ENCODE measurements at regions not wholly inside any gene's neighbourhood (a gene's known extent, or its start where the extent isn't known, plus 50 kb on each side); places are given as distances from the start of the nearest gene placed in this dataset.

GRCh38 chr22:49106096-49106841 lies 721.4 kb downstream of the BRD1 start:
- ATAC-seq (no peak), DNase-seq (no peak)
- 81% methylated on average over 12 of the region's 12 CpGs for WGBS (ENCODE audit: insufficient coverage)
- no peaks in the 10 kb centered on the region for H3K9me3 Mint-ChIP-seq
- H3K27me3 Mint-ChIP-seq (ENCODE audit: low read depth in 2 of 2), result peaks cover 7 to 12% of the 10 kb centered on the region in 2 donors
- no peaks in the 10 kb centered on the region for H3K4me1 Mint-ChIP-seq
- no peaks in the 10 kb centered on the region for H3K27me3 ChIP-seq (ENCODE audit: control insufficient read depth, insufficient read depth, low read length)
- H3K27ac ChIP-seq (ENCODE audit: low read length), result no peak overlapping the region
- H3K4me3 Mint-ChIP-seq, result no peak overlapping the region
- H3K36me3 ChIP-seq (ENCODE audit: control insufficient read depth, insufficient read depth, low read length), result no peaks in the 10 kb centered on the region
- no peaks in the 10 kb centered on the region for H3K9me3 ChIP-seq (ENCODE audit: control insufficient read depth, insufficient read depth, low read length)
- no peaks in the 10 kb centered on the region for H3K4me1 ChIP-seq (ENCODE audit: control insufficient read depth, insufficient read depth, low read length)
- TF ChIP-seq, protein P1, sequence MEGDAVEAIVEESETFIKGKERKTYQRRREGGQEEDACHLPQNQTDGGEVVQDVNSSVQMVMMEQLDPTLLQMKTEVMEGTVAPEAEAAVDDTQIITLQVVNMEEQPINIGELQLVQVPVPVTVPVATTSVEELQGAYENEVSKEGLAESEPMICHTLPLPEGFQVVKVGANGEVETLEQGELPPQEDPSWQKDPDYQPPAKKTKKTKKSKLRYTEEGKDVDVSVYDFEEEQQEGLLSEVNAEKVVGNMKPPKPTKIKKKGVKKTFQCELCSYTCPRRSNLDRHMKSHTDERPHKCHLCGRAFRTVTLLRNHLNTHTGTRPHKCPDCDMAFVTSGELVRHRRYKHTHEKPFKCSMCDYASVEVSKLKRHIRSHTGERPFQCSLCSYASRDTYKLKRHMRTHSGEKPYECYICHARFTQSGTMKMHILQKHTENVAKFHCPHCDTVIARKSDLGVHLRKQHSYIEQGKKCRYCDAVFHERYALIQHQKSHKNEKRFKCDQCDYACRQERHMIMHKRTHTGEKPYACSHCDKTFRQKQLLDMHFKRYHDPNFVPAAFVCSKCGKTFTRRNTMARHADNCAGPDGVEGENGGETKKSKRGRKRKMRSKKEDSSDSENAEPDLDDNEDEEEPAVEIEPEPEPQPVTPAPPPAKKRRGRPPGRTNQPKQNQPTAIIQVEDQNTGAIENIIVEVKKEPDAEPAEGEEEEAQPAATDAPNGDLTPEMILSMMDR (IDR thresholded peaks at IDR 0.05), result no peak
- H3K36me3 Mint-ChIP-seq, result no peaks in the 10 kb centered on the region
- intact Hi-C loops (cut with micrococcal nuclease), result no loop called here
- no peak overlapping the region for H3K4me3 ChIP-seq (ENCODE audit: low read length)
- H3K27ac Mint-ChIP-seq, result no peak overlapping the region

- H3K27me3 ChIP-seq (ENCODE audit: control insufficient read depth, insufficient read depth, low read length), result no peaks in the 10 kb centered on the region
- ATAC-seq (no peak), DNase-seq (no peak)
- Mint-ChIP-seq H3K4me3 (no peak overlapping the region), H3K27me3 (ENCODE audit: low read depth in 2 of 2) (peaks cover 7 to 12% of the 10 kb centered on the region in 2 donors), H3K9me3 (no peaks in the 10 kb centered on the region), H3K36me3 (no peaks in the 10 kb centered on the region), H3K4me1 (no peaks in the 10 kb centered on the region), H3K27ac (no peak overlapping the region)
- 85% methylated on average over 7 of the region's 7 CpGs for WGBS (ENCODE audit: insufficient coverage)
- no peak overlapping the region for H3K4me3 ChIP-seq (ENCODE audit: low read length)
- H3K27ac ChIP-seq (ENCODE audit: low read length), result no peak overlapping the region
- H3K36me3 ChIP-seq (ENCODE audit: control insufficient read depth, insufficient read depth, low read length), result no peaks in the 10 kb centered on the region
- intact Hi-C loops (cut with micrococcal nuclease), result no loop called here
- no peaks in the 10 kb centered on the region for H3K9me3 ChIP-seq (ENCODE audit: control insufficient read depth, insufficient read depth, low read length)
- TF ChIP-seq, protein P1 (IDR thresholded peaks at IDR 0.05), result no peak
- H3K4me1 ChIP-seq (ENCODE audit: control insufficient read depth, insufficient read depth, low read length), result no peaks in the 10 kb centered on the region
Measured at GRCh38 chr22:49104434-49104833, 723.2 kb downstream of the BRD1 start.

DNA sequence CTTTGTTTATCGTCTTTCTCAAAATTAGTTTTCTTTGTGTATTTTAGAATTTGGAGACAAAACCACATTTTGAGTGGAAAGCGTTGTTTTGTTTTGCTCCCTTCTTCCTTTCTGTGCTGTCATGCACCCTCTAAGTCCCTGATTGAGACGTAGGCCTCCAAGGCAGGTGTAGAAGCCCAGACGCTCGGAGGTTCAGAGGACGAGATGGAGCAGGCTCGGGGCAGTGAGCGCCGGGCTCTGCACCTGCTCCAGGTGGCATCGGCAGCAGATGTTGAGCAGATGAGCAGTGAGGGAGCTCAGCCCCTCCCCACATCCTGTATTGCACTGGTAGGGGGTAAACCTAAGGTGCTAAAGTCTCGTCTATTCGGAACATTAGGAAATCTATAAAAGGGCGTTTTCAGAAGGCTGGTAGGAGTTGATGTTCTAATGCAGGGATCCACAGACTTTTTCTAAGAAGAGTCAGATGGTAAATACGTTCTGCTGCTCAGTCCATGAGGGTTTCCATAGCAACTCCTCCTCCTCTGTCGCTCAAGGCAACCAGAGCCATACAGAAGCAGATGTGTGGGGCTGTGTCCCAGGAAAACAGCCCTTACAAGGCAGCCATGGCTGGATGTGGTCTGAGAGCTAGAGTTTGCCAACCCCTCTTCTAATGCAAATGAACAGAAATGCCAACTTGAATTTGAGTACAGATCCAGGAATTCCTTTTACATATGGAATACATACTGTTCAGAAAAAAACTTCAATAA lies 724.2 kb downstream of the BRD1 start:
- DNase-seq, result no peak
- no peaks in the 10 kb centered on the region for H3K27me3 ChIP-seq (ENCODE audit: control insufficient read depth, insufficient read depth, low read length)
- Mint-ChIP-seq H3K9me3 (no peaks in the 10 kb centered on the region), H3K4me1 (no peaks in the 10 kb centered on the region), H3K27me3 (ENCODE audit: low read depth in 2 of 2) (peaks cover 7 to 12% of the 10 kb centered on the region in 2 donors), H3K36me3 (no peaks in the 10 kb centered on the region), H3K27ac (no peak overlapping the region), H3K4me3 (no peak overlapping the region)
- H3K36me3 ChIP-seq (ENCODE audit: control insufficient read depth, insufficient read depth, low read length), result no peaks in the 10 kb centered on the region
- TF ChIP-seq, protein P1 (IDR thresholded peaks at IDR 0.05), result no peak
- no peak for ATAC-seq
- WGBS (ENCODE audit: insufficient coverage), result 83% methylated on average over 13 of the region's 15 CpGs
- no peaks in the 10 kb centered on the region for H3K4me1 ChIP-seq (ENCODE audit: control insufficient read depth, insufficient read depth, low read length)
- no peak overlapping the region for H3K4me3 ChIP-seq (ENCODE audit: low read length)
- intact Hi-C loops (cut with micrococcal nuclease), result no loop called here
- no peak overlapping the region for H3K27ac ChIP-seq (ENCODE audit: low read length)
- no peaks in the 10 kb centered on the region for H3K9me3 ChIP-seq (ENCODE audit: control insufficient read depth, insufficient read depth, low read length)
